Astrocyte (in vitro differentiated cells and primary cell): ENCODE measurements at regions not wholly inside any gene's neighbourhood (a gene's known extent, or its start where the extent isn't known, plus 50 kb on each side); places are given as distances from the start of the nearest gene placed in this dataset.

Source experiments
- DNase-seq: peaks from one replicate; pipeline ENCODE4 v3.0.0-alpha.2; 2010; ENCODE audit warnings: low read depth
- FAIRE-seq: peaks from 2 replicates; lab custom pipeline; 2011; peaks lifted over from hg19 to GRCh38; lab: Jason Lieb, UNC
- H2AFZ ChIP-seq: 2 replicates; pipeline ENCODE4 v1.6.0; 2012; ENCODE audit warnings: low read depth, low read length, inconsistent platforms
- H3K27ac ChIP-seq: 2 replicates; pipeline ENCODE4 v1.5.1; 2011; ENCODE audit warnings: low read depth, low read length, inconsistent platforms
- H3K27me3 ChIP-seq: 2 replicates; pipeline ENCODE4 v1.6.0; 2011; ENCODE audit warnings: low read length, inconsistent platforms; ENCODE audit not compliant: insufficient read depth
- H3K36me3 ChIP-seq: 2 replicates; pipeline ENCODE4 v1.5.1; 2011; ENCODE audit warnings: low read length, inconsistent platforms; ENCODE audit not compliant: insufficient read depth
- H3K4me1 ChIP-seq: 2 replicates; pipeline ENCODE4 v1.5.1; 2011; ENCODE audit warnings: low read length, inconsistent platforms; ENCODE audit not compliant: insufficient read depth
- H3K4me2 ChIP-seq: 2 replicates; pipeline ENCODE4 v1.6.0; 2012; ENCODE audit warnings: low read length, inconsistent platforms
- H3K4me3 ChIP-seq: 2 replicates; pipeline ENCODE4 v1.5.1; 2011; ENCODE audit warnings: low read depth, mild to moderate bottlenecking, low read length, inconsistent platforms; ENCODE audit not compliant: insufficient read depth
- H3K79me2 ChIP-seq: 2 replicates; pipeline ENCODE4 v1.6.0; 2012; ENCODE audit warnings: mild to moderate bottlenecking, low read length, inconsistent platforms; ENCODE audit not compliant: insufficient read depth
- H3K9ac ChIP-seq: 2 replicates; pipeline ENCODE4 v1.6.0; 2012; ENCODE audit warnings: mild to moderate bottlenecking, low read length, inconsistent platforms
- H3K9me3 ChIP-seq: 2 replicates; pipeline ENCODE4 v1.5.1; 2012; ENCODE audit warnings: low read depth, mild to moderate bottlenecking, low read length, inconsistent platforms; ENCODE audit not compliant: insufficient read depth
- H4K20me1 ChIP-seq: 2 replicates; pipeline ENCODE4 v1.6.0; 2012; ENCODE audit warnings: low read length, inconsistent platforms; ENCODE audit not compliant: insufficient read depth
- H3K27ac Mint-ChIP-seq: one replicate; pipeline ENCODE4 v1.8.0; 2021; ENCODE audit warnings: mild to moderate bottlenecking, mixed read lengths; ENCODE audit not compliant: unreplicated experiment
- H3K27me3 Mint-ChIP-seq: one replicate; pipeline ENCODE4 v1.8.0; 2021; ENCODE audit warnings: low read depth, mixed read lengths; ENCODE audit not compliant: unreplicated experiment
- H3K36me3 Mint-ChIP-seq: one replicate; pipeline ENCODE4 v1.8.0; 2021; ENCODE audit warnings: low read depth, mixed read lengths; ENCODE audit not compliant: unreplicated experiment
- H3K4me1 Mint-ChIP-seq: one replicate; pipeline ENCODE4 v1.8.0; 2021; ENCODE audit warnings: low read depth, mixed read lengths; ENCODE audit not compliant: unreplicated experiment
- H3K4me3 Mint-ChIP-seq: one replicate; pipeline ENCODE4 v1.8.0; 2021; ENCODE audit warnings: mild to moderate bottlenecking, moderate library complexity, mixed read lengths; ENCODE audit not compliant: unreplicated experiment
- H3K9me3 Mint-ChIP-seq: one replicate; pipeline ENCODE4 v1.8.0; 2021; ENCODE audit warnings: mild to moderate bottlenecking, mixed read lengths; ENCODE audit not compliant: unreplicated experiment
- CTCF ChIP-seq: IDR thresholded peaks from 2 replicates; pipeline ENCODE4 v1.5.1; 2011; ENCODE audit warnings: low read depth, mild to moderate bottlenecking, inconsistent platforms, low read length, moderate library complexity; ENCODE audit not compliant: insufficient read depth
- EZH2 ChIP-seq: IDR thresholded peaks from 2 replicates; pipeline ENCODE4 v1.6.1; 2012; ENCODE audit warnings: mild to moderate bottlenecking, low read length, inconsistent platforms; ENCODE audit not compliant: insufficient read depth

GRCh38 chr1:73813236-73813635 is 384.7 kb downstream of the LRRIQ3 start:
- no peak overlapping the region for H3K4me3 Mint-ChIP-seq
- no peak overlapping the region for H3K27ac Mint-ChIP-seq
- no peaks in the 10 kb centered on the region for H3K4me1 Mint-ChIP-seq
- H4K20me1 ChIP-seq = no peaks in the 10 kb centered on the region
- no peak overlapping the region for H3K27ac ChIP-seq
- H2AFZ ChIP-seq = no peak overlapping the region
- no peaks in the 10 kb centered on the region for H3K79me2 ChIP-seq
- TF ChIP-seq CTCF = no peak
- no peak for TF ChIP-seq EZH2
- DNase-seq = no peak
- H3K27me3 Mint-ChIP-seq = no peaks in the 10 kb centered on the region
- no peak overlapping the region for H3K9ac ChIP-seq
- no peaks in the 10 kb centered on the region for H3K36me3 Mint-ChIP-seq
- no peaks in the 10 kb centered on the region for H3K36me3 ChIP-seq
- no peak for FAIRE-seq
- H3K27me3 ChIP-seq = no peaks in the 10 kb centered on the region
- peaks cover 2% of the 10 kb centered on the region for H3K9me3 Mint-ChIP-seq
- no peaks in the 10 kb centered on the region for H3K9me3 ChIP-seq
- H3K4me1 ChIP-seq = no peaks in the 10 kb centered on the region
- H3K4me3 ChIP-seq = no peak overlapping the region
- H3K4me2 ChIP-seq = no peak overlapping the region

DNA sequence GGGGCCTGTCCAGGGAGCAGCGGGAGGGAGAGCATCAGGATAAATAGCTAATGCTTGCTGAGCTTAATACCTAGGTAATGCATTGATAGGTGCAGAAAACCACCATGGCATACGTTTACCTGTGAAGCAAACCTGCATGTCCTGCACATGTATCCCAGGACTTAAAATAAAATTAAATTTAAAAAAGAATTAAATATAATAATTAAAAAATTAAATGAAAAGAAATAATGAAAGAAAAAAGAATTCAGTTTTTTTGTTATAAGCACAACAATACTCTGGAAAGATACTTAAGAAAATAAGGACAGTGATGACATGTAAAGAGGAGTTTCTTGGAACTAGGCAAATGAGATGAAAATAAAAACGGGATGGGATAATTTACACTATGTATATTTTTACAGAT is 386.2 kb downstream of the LRRIQ3 start:
- H3K36me3 Mint-ChIP-seq = no peaks in the 10 kb centered on the region
- H3K4me1 ChIP-seq = no peaks in the 10 kb centered on the region
- H3K4me1 Mint-ChIP-seq = no peaks in the 10 kb centered on the region
- no peak for FAIRE-seq
- no peaks in the 10 kb centered on the region for H3K79me2 ChIP-seq
- H3K36me3 ChIP-seq = no peaks in the 10 kb centered on the region
- H2AFZ ChIP-seq = no peak overlapping the region
- DNase-seq = no peak
- no peaks in the 10 kb centered on the region for H3K27me3 Mint-ChIP-seq
- H3K9me3 Mint-ChIP-seq = peaks cover 2% of the 10 kb centered on the region
- H4K20me1 ChIP-seq = no peaks in the 10 kb centered on the region
- no peaks in the 10 kb centered on the region for H3K27me3 ChIP-seq
- no peak overlapping the region for H3K4me3 Mint-ChIP-seq
- TF ChIP-seq EZH2 = no peak
- no peak for TF ChIP-seq CTCF
- H3K9me3 ChIP-seq = no peaks in the 10 kb centered on the region
- H3K4me2 ChIP-seq = no peak overlapping the region
- H3K4me3 ChIP-seq = no peak overlapping the region
- no peak overlapping the region for H3K9ac ChIP-seq
- no peak overlapping the region for H3K27ac ChIP-seq
- H3K27ac Mint-ChIP-seq = no peak overlapping the region

DNA sequence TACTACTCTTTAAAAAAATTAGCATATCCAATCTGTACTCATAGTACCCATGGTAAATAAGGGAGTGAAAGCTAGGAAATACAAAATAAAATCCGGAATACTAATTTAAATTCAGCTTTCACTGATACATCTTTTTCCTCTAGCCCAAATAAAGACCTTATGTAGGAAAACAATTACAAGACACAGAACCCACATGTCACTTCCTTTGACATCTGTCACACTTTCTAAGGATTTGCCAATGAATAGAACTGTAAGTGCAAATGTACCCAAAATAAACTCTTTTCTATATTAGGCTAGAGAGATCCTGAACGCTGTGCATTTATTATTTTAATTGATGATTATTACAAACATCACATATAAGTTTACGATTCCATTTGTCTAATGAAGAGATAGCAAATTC is 393.0 kb downstream of the LRRIQ3 start:
- Histone ChIP-seq H3K4me3 (no peak overlapping the region), H3K27ac (no peak overlapping the region), H3K4me1 (no peaks in the 10 kb centered on the region), H3K27me3 (no peaks in the 10 kb centered on the region), H3K9me3 (no peaks in the 10 kb centered on the region), H3K4me2 (no peak overlapping the region), H3K79me2 (no peaks in the 10 kb centered on the region), H2AFZ (no peak overlapping the region), H3K36me3 (no peaks in the 10 kb centered on the region), H3K9ac (no peak overlapping the region), H4K20me1 (no peaks in the 10 kb centered on the region)
- TF ChIP-seq EZH2 (no peak), CTCF (no peak)
- no peak overlapping the region for H3K27ac Mint-ChIP-seq
- peaks cover 13% of the 10 kb centered on the region for H3K4me1 Mint-ChIP-seq
- H3K4me3 Mint-ChIP-seq = no peak overlapping the region
- no peaks in the 10 kb centered on the region for H3K36me3 Mint-ChIP-seq
- FAIRE-seq (no peak), DNase-seq (no peak)
- peaks cover under 1% of the 10 kb centered on the region for H3K9me3 Mint-ChIP-seq
- no peaks in the 10 kb centered on the region for H3K27me3 Mint-ChIP-seq
